ENCODE measurements at regions not wholly inside any gene's neighbourhood (a gene's known extent, or its start where the extent isn't known, plus 50 kb on each side); places are given as distances from the start of the nearest gene placed in this dataset.

GRCh38 chr12:84075991-84076390 is 836.6 kb downstream of the SLC6A15 start:
- Histone ChIP-seq H3K27ac (no peak overlapping the region), H3K27me3 (no peaks in the 10 kb centered on the region), H3K4me3 (no peak overlapping the region), H3K9me3 (no peaks in the 10 kb centered on the region), H3K4me1 (no peaks in the 10 kb centered on the region), H3K36me3 (no peaks in the 10 kb centered on the region)
- FAIRE-seq (no peak), DNase-seq (no peak), ATAC-seq (no peak)
- intact Hi-C loops (cut with DNase I): no loop called here
- no peak for TF ChIP-seq CTCF (IDR thresholded peaks at IDR 0.05)
- WGBS, 2 donors: 68 to 78% methylated on average over 1 of the region's 1 CpG

GRCh38 chr12:84073401-84073800 is 839.2 kb downstream of the SLC6A15 start:
- Histone ChIP-seq H3K9me3 (no peaks in the 10 kb centered on the region), H3K36me3 (no peaks in the 10 kb centered on the region), H3K27me3 (no peaks in the 10 kb centered on the region), H3K27ac (no peak overlapping the region), H3K4me3 (no peak overlapping the region), H3K4me1 (no peaks in the 10 kb centered on the region)
- DNase-seq (no peak), FAIRE-seq (no peak), ATAC-seq (no peak)
- intact Hi-C loops (cut with DNase I): no loop called here
- TF ChIP-seq CTCF (IDR thresholded peaks at IDR 0.05): no peak
- 53 to 62% methylated on average over 4 of the region's 4 CpGs for WGBS, 2 donors

GRCh38 chr12:84072961-84073360 is 839.6 kb downstream of the SLC6A15 start:
- ATAC-seq (no peak), DNase-seq (no peak), FAIRE-seq (no peak)
- TF ChIP-seq CTCF (IDR thresholded peaks at IDR 0.05): no peak
- Histone ChIP-seq H3K4me3 (no peak overlapping the region), H3K27ac (no peak overlapping the region), H3K9me3 (no peaks in the 10 kb centered on the region), H3K4me1 (no peaks in the 10 kb centered on the region), H3K27me3 (no peaks in the 10 kb centered on the region), H3K36me3 (no peaks in the 10 kb centered on the region)
- intact Hi-C loops (cut with DNase I): no loop called here

GRCh38 chr12:84070292-84070691 is 842.3 kb downstream of the SLC6A15 start:
- no peak overlapping the region for H3K27ac ChIP-seq
- DNase-seq (no peak), ATAC-seq (peak in 2 of 4 donors; percentile 53 to 71), FAIRE-seq (no peak)
- TF ChIP-seq CTCF (IDR thresholded peaks at IDR 0.05): no peak
- H3K4me1 ChIP-seq: peaks cover 0 to 4% (median 0%) of the 10 kb centered on the region in 3 donors
- no peak overlapping the region for H3K4me3 ChIP-seq
- 85 to 88% methylated on average over 4 of the region's 4 CpGs for WGBS, 2 donors
- H3K36me3 ChIP-seq: no peaks in the 10 kb centered on the region
- no peaks in the 10 kb centered on the region for H3K27me3 ChIP-seq
- no peaks in the 10 kb centered on the region for H3K9me3 ChIP-seq
- intact Hi-C loops (cut with DNase I): no loop called here

- Histone ChIP-seq H3K27ac (no peak overlapping the region), H3K4me3 (no peak overlapping the region), H3K9me3 (no peaks in the 10 kb centered on the region), H3K36me3 (no peaks in the 10 kb centered on the region), H3K27me3 (no peaks in the 10 kb centered on the region), H3K4me1 (peaks cover 0 to 4% (median 0%) of the 10 kb centered on the region in 3 donors)
- FAIRE-seq (no peak), DNase-seq (no peak), ATAC-seq (no peak)
- intact Hi-C loops (cut with DNase I): no loop called here
- WGBS, 2 donors: 84 to 88% methylated on average over 1 of the region's 1 CpG
- TF ChIP-seq CTCF (IDR thresholded peaks at IDR 0.05): no peak
These were observed 842.9 kb downstream of the SLC6A15 start for GRCh38 chr12:84069699-84070098.

All from pancreas (tissue), 10 donors.